Gastroesophageal sphincter (tissue), 4 donors: ENCODE measurements at regions not wholly inside any gene's neighbourhood (a gene's known extent, or its start where the extent isn't known, plus 50 kb on each side); places are given as distances from the start of the nearest gene placed in this dataset.
A peak's percentile ranks its signal among the peaks of the same experiment; 100 is the strongest.

Experiments
- ATAC-seq: fragments of 150-250 bp; one replicate; pipeline ENCODE4 v1.9.1; 2016; ENCODE audit warnings: mild to moderate bottlenecking, moderate library complexity
- H3K27ac ChIP-seq, 4 donors: fragments of 200-600 bp; sonication (generic) in 3 of 4; 1 replicate in 3 of 4; 2 replicates in 1 of 4; pipeline ENCODE4 v1.5.1; 2016 to 2019
- H3K27me3 ChIP-seq: fragments of 200-600 bp; sonication (generic); one replicate; pipeline ENCODE4 v1.5.1; 2019
- H3K36me3 ChIP-seq, 2 donors: fragments of 200-600 bp; sonication (generic); one replicate each; pipeline ENCODE4 v1.5.1; 2019; ENCODE audit warnings: control low read depth in 1 of 2
- H3K4me1 ChIP-seq, 3 donors: fragments of 200-600 bp; sonication (generic); 1 replicate in 2 of 3; 2 replicates in 1 of 3; pipeline ENCODE4 v1.5.1; 2016 to 2019; ENCODE audit warnings: control low read depth in 2 of 3
- H3K4me3 ChIP-seq, 2 donors: fragments of 200-600 bp; sonication (generic); one replicate each; pipeline ENCODE4 v1.5.1; 2019; ENCODE audit warnings: mild to moderate bottlenecking in 1 of 2, moderate library complexity in 1 of 2
- H3K9me3 ChIP-seq, 3 donors: fragments of 200-600 bp; sonication (generic); one replicate each; pipeline ENCODE4 v1.5.1; 2017 to 2019; ENCODE audit warnings: control low read depth in 2 of 3
- EP300 ChIP-seq: sonication (generic); formaldehyde crosslinking; IDR thresholded peaks from one replicate; pipeline ENCODE4 v1.6.1; 2017; ENCODE audit warnings: antibody characterized with exemption, mild to moderate bottlenecking
- POLR2A ChIP-seq, 2 donors: fragments of 450-650 bp; IDR thresholded peaks; one replicate each; pipeline ENCODE4 v1.6.1; 2017; ENCODE audit warnings: antibody characterized with exemption in 2 of 2, mild to moderate bottlenecking in 2 of 2, moderate library complexity in 1 of 2
- POLR2AphosphoS5 ChIP-seq: sonication (generic); formaldehyde crosslinking; IDR thresholded peaks from one replicate; pipeline ENCODE4 v1.6.1; 2017; ENCODE audit warnings: antibody characterized with exemption
- whole genome bisulfite sequencing, 2 donors: methylation state at CpG; one replicate each; pipeline ENCODE4 v1.1.5; 2018; ENCODE audit warnings: low coverage in 1 of 2; 5-methylcytosine and 5-hydroxymethylcytosine counted together
- TF ChIP-seq, protein P1 (sequence below), 4 experiments: fragments of 200-600 bp in 2 of 4; fragments of 450-650 bp in 2 of 4; sonication (generic) in 1 of 4; IDR thresholded peaks; one replicate each; pipeline ENCODE4 v1.5.1; 2017 to 2019; ENCODE audit warnings: antibody characterized with exemption in 4 of 4, mild to moderate bottlenecking in 2 of 4, moderate library complexity in 2 of 4

DNA sequence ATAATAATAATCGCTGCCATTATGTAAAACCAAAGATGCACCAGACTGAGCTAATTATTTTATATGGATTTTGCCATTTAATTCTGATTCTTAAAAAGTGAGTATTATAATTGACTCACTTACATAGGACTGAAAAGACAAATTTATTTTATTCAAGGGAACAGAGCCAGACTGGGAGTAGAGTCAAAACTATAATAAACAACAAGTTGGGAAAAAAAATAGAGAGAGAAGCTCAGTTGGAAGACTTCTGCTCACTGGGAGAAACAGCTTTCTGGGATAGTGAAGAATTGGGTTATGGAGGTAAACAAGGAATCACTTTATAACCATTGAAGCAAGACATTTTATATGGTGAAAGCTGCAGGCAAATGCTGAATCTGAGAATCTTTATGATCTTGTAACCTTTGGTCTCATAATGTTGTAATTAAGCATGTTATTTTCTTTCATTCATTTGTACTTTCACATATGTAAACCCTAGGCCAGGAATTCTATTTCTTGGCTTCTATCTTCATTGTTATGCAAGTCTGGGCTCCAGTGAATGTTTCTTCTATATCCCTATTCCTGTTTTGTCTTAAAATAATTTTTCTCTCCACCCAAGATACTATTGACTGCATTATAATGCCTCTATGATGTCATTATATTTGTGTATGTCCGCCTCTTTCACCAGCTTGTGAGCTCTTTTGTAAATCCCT is 725.3 kb upstream of the CCDC179 start:
- no peaks in the 10 kb centered on the region for H3K27me3 ChIP-seq
- no peaks in the 10 kb centered on the region for H3K9me3 ChIP-seq
- ATAC-seq: no peak
- no peaks in the 10 kb centered on the region for H3K36me3 ChIP-seq
- peaks cover 0 to 18% (median 0%) of the 10 kb centered on the region in 3 donors for H3K4me1 ChIP-seq
- no peak overlapping the region for H3K4me3 ChIP-seq
- TF ChIP-seq POLR2AphosphoS5: no peak
- TF ChIP-seq, protein P1, sequence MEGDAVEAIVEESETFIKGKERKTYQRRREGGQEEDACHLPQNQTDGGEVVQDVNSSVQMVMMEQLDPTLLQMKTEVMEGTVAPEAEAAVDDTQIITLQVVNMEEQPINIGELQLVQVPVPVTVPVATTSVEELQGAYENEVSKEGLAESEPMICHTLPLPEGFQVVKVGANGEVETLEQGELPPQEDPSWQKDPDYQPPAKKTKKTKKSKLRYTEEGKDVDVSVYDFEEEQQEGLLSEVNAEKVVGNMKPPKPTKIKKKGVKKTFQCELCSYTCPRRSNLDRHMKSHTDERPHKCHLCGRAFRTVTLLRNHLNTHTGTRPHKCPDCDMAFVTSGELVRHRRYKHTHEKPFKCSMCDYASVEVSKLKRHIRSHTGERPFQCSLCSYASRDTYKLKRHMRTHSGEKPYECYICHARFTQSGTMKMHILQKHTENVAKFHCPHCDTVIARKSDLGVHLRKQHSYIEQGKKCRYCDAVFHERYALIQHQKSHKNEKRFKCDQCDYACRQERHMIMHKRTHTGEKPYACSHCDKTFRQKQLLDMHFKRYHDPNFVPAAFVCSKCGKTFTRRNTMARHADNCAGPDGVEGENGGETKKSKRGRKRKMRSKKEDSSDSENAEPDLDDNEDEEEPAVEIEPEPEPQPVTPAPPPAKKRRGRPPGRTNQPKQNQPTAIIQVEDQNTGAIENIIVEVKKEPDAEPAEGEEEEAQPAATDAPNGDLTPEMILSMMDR (IDR thresholded peaks at IDR 0.05): no peak
- TF ChIP-seq POLR2A (IDR thresholded peaks at IDR 0.05): no peak
- no peak for TF ChIP-seq EP300
- WGBS, 2 donors: 40 to 65% methylated on average over 2 of the region's 2 CpGs
- peak overlapping the region in 2 of 4 donors; percentile 10 to 30 for H3K27ac ChIP-seq

DNA sequence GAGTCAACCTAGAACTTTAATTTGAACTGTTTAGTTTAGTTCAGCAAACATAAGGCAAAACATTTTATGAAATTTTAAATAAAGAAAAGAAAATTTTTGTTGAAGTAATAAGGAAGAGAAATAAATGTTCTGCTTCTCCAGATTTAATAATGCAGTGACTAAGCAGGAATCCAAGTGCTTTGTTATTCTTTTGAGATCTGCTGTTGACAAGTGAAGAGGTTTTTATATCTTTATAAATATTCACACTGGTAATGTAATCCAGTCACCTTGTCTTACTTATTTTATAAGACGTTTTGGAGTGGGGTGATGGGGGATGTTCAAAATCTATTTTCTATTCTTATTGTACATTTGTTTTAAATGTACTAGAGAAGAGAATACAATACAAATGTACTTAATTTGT is 725.9 kb upstream of the CCDC179 start:
- Histone ChIP-seq H3K36me3 (no peaks in the 10 kb centered on the region), H3K27me3 (no peaks in the 10 kb centered on the region), H3K4me3 (no peak overlapping the region), H3K9me3 (no peaks in the 10 kb centered on the region), H3K27ac (peak overlapping the region in 2 of 4 donors; percentile 10 to 30), H3K4me1 (peaks cover 0 to 18% (median 0%) of the 10 kb centered on the region in 3 donors)
- TF ChIP-seq POLR2AphosphoS5: no peak
- no peak for TF ChIP-seq EP300
- TF ChIP-seq, protein P1 (IDR thresholded peaks at IDR 0.05): no peak
- no peak for TF ChIP-seq POLR2A (IDR thresholded peaks at IDR 0.05)
- WGBS, 2 donors: 8 to 32% methylated on average over 1 of the region's 1 CpG
- no peak for ATAC-seq

DNA sequence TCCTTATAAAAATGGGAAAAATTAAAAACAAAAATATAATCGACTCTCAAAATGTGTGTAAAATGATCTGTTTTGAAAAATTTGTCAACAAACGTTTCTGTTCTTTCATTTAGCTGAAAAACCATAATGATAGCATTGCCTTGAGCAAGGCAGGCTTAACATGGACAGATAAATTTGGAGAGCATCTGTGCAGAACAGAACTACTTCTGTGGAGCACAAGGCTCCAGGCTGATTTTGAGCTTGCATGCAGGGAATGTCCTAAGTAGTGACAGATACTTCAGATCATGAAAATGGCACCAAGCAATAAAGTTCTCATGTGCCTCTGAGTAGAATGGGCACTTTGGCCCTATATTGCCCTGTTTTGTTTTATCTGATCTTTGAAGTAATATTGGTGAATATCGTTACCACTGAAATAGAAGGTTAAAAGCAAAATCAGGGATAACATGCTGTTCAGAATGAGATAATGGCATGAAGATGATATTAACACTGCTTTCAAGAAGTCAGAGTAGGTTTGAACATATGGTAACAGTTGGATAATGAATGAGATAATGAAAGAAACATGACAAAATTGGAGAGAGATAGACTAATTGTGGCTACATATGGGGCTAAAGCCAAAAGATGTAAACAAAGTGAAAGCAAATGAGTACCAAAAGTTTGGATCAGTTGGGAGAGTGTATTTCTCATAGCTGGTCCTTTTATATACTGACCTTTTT is 730.5 kb upstream of the CCDC179 start:
- H3K4me1 ChIP-seq: peaks cover 0 to 8% (median 0%) of the 10 kb centered on the region in 3 donors
- TF ChIP-seq POLR2AphosphoS5 (no peak), POLR2A (IDR thresholded peaks at IDR 0.05) (no peak), EP300 (no peak)
- TF ChIP-seq, protein P1 (IDR thresholded peaks at IDR 0.05): no peak
- H3K27me3 ChIP-seq: no peaks in the 10 kb centered on the region
- H3K36me3 ChIP-seq: no peaks in the 10 kb centered on the region
- no peak for ATAC-seq
- H3K9me3 ChIP-seq: no peaks in the 10 kb centered on the region
- H3K4me3 ChIP-seq: no peak overlapping the region
- WGBS, 2 donors: 57 to 79% methylated on average over 3 of the region's 3 CpGs
- H3K27ac ChIP-seq: no peak overlapping the region

DNA sequence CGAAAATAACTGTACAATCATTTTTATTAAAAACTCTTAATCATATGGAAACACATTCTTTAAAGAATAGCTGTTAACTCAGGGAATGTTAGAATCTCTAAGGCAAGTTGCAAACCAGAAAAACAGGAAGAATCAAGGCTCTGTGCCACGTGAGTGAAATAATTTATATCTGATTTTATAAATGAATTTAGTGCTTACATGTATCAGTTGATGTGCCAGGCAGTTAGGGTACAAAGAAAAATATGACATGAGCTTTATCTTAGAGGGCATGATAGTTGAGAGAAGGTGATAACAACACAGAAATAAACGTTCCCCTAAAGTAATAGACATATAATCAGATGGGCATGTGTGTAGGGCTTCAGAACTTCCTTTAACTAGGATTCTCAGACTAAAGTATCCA is 734.5 kb upstream of the CCDC179 start:
- no peak for ATAC-seq
- Histone ChIP-seq H3K9me3 (no peaks in the 10 kb centered on the region), H3K4me1 (no peaks in the 10 kb centered on the region), H3K27me3 (no peaks in the 10 kb centered on the region), H3K36me3 (no peaks in the 10 kb centered on the region), H3K27ac (no peak overlapping the region), H3K4me3 (no peak overlapping the region)
- WGBS, 2 donors: 46 to 53% methylated on average over 3 of the region's 3 CpGs
- TF ChIP-seq POLR2AphosphoS5 (no peak), POLR2A (IDR thresholded peaks at IDR 0.05) (no peak), EP300 (no peak)
- TF ChIP-seq, protein P1 (IDR thresholded peaks at IDR 0.05): no peak

DNA sequence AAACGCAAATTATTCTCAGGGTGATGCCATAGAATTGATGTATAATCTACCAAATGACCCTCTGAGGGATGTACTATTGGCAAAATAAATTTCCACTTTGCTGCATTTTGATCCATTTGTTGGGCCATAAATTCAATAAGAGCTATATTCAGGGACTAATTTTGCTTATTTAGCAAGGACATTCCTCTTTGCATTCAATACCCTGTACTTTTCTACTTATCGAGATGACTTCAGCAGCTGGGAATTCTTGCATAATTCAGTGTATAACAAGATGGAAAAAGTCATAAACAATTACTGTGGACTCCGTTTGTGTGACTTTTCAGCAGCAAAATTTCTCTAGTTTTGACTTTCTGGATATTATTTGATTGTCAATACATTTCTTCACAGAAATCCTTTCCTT is 744.7 kb upstream of the CCDC179 start:
- no peaks in the 10 kb centered on the region for H3K9me3 ChIP-seq

More for the DNA sequence above, 744.7 kb upstream of the CCDC179 start:
- Histone ChIP-seq H3K27me3 (no peaks in the 10 kb centered on the region), H3K36me3 (no peaks in the 10 kb centered on the region), H3K4me3 (no peak overlapping the region), H3K4me1 (no peaks in the 10 kb centered on the region), H3K27ac (no peak overlapping the region)
- no peak for TF ChIP-seq POLR2A (IDR thresholded peaks at IDR 0.05)
- TF ChIP-seq POLR2AphosphoS5: no peak
- TF ChIP-seq, protein P1 (IDR thresholded peaks at IDR 0.05): no peak
- TF ChIP-seq EP300: no peak
- 43 to 53% methylated on average over 2 to 3 of the region's 3 CpGs for WGBS, 2 donors
- ATAC-seq: no peak
